Glutamatergic neuron (in vitro differentiated cells): ENCODE measurements at regions not wholly inside any gene's neighbourhood (a gene's known extent, or its start where the extent isn't known, plus 50 kb on each side); places are given as distances from the start of the nearest gene placed in this dataset.

Experiments
- DNase-seq: peaks from one replicate; pipeline ENCODE4 v3.0.0; 2022
- H3K27ac Mint-ChIP-seq: one replicate; pipeline ENCODE4 v1.8.0; 2020; ENCODE audit warnings: mild to moderate bottlenecking, mixed read lengths, inconsistent platforms; ENCODE audit not compliant: unreplicated experiment
- H3K27me3 Mint-ChIP-seq: one replicate; pipeline ENCODE4 v1.8.0; 2020; ENCODE audit warnings: mild to moderate bottlenecking, moderate library complexity, mixed read lengths, inconsistent platforms; ENCODE audit not compliant: unreplicated experiment
- H3K36me3 Mint-ChIP-seq: one replicate; pipeline ENCODE4 v1.8.0; 2020; ENCODE audit warnings: mild to moderate bottlenecking, mixed read lengths, inconsistent platforms; ENCODE audit not compliant: unreplicated experiment
- H3K4me1 Mint-ChIP-seq: one replicate; pipeline ENCODE4 v1.8.0; 2020; ENCODE audit warnings: mild to moderate bottlenecking, low read depth, mixed read lengths, inconsistent platforms; ENCODE audit not compliant: unreplicated experiment
- H3K4me3 Mint-ChIP-seq: one replicate; pipeline ENCODE4 v1.8.0; 2020; ENCODE audit warnings: mild to moderate bottlenecking, mixed read lengths, inconsistent platforms; ENCODE audit not compliant: unreplicated experiment
- H3K9me3 Mint-ChIP-seq: one replicate; pipeline ENCODE4 v1.8.0; 2020; ENCODE audit warnings: mild to moderate bottlenecking, moderate library complexity, mixed read lengths, inconsistent platforms; ENCODE audit not compliant: unreplicated experiment
- TF ChIP-seq, protein P1 (sequence below): fragments of 200-600 bp; sonication (generic); IDR thresholded peaks from one replicate; pipeline ENCODE4 v1.5.0; 2021; ENCODE audit not compliant: partially characterized antibody, unreplicated experiment

- DNase-seq = no peak
- H3K9me3 Mint-ChIP-seq = no peaks in the 10 kb centered on the region
- no peak overlapping the region for H3K27ac Mint-ChIP-seq
- no peaks in the 10 kb centered on the region for H3K36me3 Mint-ChIP-seq
- TF ChIP-seq, protein P1, sequence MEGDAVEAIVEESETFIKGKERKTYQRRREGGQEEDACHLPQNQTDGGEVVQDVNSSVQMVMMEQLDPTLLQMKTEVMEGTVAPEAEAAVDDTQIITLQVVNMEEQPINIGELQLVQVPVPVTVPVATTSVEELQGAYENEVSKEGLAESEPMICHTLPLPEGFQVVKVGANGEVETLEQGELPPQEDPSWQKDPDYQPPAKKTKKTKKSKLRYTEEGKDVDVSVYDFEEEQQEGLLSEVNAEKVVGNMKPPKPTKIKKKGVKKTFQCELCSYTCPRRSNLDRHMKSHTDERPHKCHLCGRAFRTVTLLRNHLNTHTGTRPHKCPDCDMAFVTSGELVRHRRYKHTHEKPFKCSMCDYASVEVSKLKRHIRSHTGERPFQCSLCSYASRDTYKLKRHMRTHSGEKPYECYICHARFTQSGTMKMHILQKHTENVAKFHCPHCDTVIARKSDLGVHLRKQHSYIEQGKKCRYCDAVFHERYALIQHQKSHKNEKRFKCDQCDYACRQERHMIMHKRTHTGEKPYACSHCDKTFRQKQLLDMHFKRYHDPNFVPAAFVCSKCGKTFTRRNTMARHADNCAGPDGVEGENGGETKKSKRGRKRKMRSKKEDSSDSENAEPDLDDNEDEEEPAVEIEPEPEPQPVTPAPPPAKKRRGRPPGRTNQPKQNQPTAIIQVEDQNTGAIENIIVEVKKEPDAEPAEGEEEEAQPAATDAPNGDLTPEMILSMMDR = no peak
- no peaks in the 10 kb centered on the region for H3K27me3 Mint-ChIP-seq
- no peaks in the 10 kb centered on the region for H3K4me1 Mint-ChIP-seq
- H3K4me3 Mint-ChIP-seq = no peak overlapping the region
These were observed 708.6 kb upstream of the ZEB2 start for GRCh38 chr2:145228506-145228905.

- no peaks in the 10 kb centered on the region for H3K27me3 Mint-ChIP-seq
- no peaks in the 10 kb centered on the region for H3K36me3 Mint-ChIP-seq
- H3K4me3 Mint-ChIP-seq = no peak overlapping the region
- no peak for DNase-seq
- H3K9me3 Mint-ChIP-seq = no peaks in the 10 kb centered on the region
- H3K4me1 Mint-ChIP-seq = no peaks in the 10 kb centered on the region
- no peak overlapping the region for H3K27ac Mint-ChIP-seq
- TF ChIP-seq, protein P1 = no peak
These were observed 707.0 kb upstream of the ZEB2 start for GRCh38 chr2:145226901-145227300.

DNA sequence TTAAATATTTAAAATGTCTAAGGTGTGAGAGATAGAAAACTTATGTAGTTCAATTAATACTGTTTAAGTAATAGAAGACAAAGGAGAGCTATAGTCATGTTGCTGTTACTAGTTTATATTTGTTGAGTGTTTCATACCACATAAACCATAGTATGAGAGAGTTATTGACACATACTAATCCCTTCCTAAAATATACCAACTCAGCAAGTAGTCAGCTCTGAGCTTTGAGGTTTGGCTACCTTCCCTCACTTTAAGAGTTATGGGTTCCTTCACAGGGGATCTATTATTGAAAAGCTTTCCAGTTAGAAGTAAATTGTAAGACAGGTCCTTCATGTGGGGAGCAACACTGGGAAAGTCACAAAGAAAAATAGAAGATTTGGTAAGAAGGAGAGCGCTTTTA, 701.6 kb upstream of the ZEB2 start:
- H3K9me3 Mint-ChIP-seq = no peaks in the 10 kb centered on the region
- no peaks in the 10 kb centered on the region for H3K27me3 Mint-ChIP-seq
- TF ChIP-seq, protein P1 = no peak
- no peaks in the 10 kb centered on the region for H3K4me1 Mint-ChIP-seq
- no peaks in the 10 kb centered on the region for H3K36me3 Mint-ChIP-seq
- H3K4me3 Mint-ChIP-seq = no peak overlapping the region
- no peak overlapping the region for H3K27ac Mint-ChIP-seq
- no peak for DNase-seq

- no peaks in the 10 kb centered on the region for H3K4me1 Mint-ChIP-seq
- no peaks in the 10 kb centered on the region for H3K27me3 Mint-ChIP-seq
- no peak overlapping the region for H3K4me3 Mint-ChIP-seq
- H3K36me3 Mint-ChIP-seq = no peaks in the 10 kb centered on the region
- TF ChIP-seq, protein P1 = no peak
- no peaks in the 10 kb centered on the region for H3K9me3 Mint-ChIP-seq
- H3K27ac Mint-ChIP-seq = no peak overlapping the region
- no peak for DNase-seq
These were observed 701.1 kb upstream of the ZEB2 start for GRCh38 chr2:145221032-145221431.

DNA sequence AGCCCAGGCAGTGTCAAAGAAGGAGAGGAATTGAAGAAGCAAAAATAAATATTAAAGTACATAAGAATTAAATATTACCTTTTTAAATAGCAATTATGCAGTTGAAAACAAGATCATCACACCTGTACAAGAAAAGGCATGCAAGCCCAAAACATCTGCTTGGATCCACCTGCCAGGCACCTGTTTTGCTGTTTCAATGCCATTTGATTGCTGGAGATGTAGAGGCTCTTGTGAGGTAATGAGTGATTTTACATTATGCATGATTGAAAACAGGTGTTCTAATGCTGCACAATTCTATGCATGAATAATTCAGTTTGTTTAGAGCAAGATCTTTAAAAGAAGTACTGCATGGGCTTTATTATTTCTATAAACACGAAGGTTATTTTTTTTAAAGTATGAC, 700.6 kb upstream of the ZEB2 start:
- DNase-seq = no peak
- H3K27me3 Mint-ChIP-seq = no peaks in the 10 kb centered on the region
- H3K9me3 Mint-ChIP-seq = no peaks in the 10 kb centered on the region
- H3K4me3 Mint-ChIP-seq = no peak overlapping the region
- no peaks in the 10 kb centered on the region for H3K4me1 Mint-ChIP-seq
- H3K27ac Mint-ChIP-seq = no peak overlapping the region
- no peaks in the 10 kb centered on the region for H3K36me3 Mint-ChIP-seq
- TF ChIP-seq, protein P1 = no peak
